ENCODE measurements at regions not wholly inside any gene's neighbourhood (a gene's known extent, or its start where the extent isn't known, plus 50 kb on each side); places are given as distances from the start of the nearest gene placed in this dataset.
A peak's percentile ranks its signal among the peaks of the same experiment; 100 is the strongest.

DNA sequence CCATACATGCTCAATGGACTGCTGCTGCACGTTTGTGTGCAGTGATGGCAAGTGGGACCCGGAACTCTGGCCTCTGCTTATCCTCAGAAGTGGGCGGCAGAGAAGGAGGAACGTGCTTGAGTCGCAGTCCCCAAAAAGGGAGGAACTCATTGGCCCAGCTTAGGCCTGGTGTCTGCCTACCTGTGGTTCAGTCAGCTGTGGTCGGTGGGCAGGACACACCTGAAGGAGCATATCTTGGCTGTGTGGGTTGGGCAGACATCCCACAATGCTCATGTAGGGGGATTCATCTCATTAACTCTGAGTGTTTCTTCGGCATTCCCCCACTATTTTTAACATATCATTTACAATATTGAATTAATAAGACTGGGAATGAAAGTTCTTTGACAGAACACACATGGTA, 122.9 kb upstream of the IL12B start:
- no peaks in the 10 kb centered on the region for H3K9me3 ChIP-seq (ENCODE audit: low read depth)
- TF ChIP-seq EZH2 (IDR thresholded peaks at IDR 0.05; ENCODE audit: insufficient read depth, poor library complexity, severe bottlenecking) (no peak), EZH2phosphoT487 (IDR thresholded peaks at IDR 0.05; ENCODE audit: insufficient read depth, low read depth) (no peak)
- WGBS, 2 experiments (ENCODE audit: low coverage in 1 of 2, low lambda C conversion rate in 2 of 2, missing lambda C conversion rate in 2 of 2) = 81 to 98% methylated on average over 6 to 7 of the region's 7 CpGs
- no peak overlapping the region for H3K4me2 ChIP-seq (ENCODE audit: unreplicated experiment)
- H3K9ac ChIP-seq = no peak overlapping the region
- no peaks in the 10 kb centered on the region for H3K27me3 ChIP-seq (replicated peaks; ENCODE audit: insufficient read depth)
- H3K79me2 ChIP-seq (ENCODE audit: insufficient read depth) = no peaks in the 10 kb centered on the region
- DNase-seq = no peak
- in situ Hi-C loops (cut with MboI) = no loop called here
- no peak overlapping the region for H3K27ac ChIP-seq
- H3F3A ChIP-seq (ENCODE audit: insufficient read depth) = peaks cover 24% of the 10 kb centered on the region
- no peak overlapping the region for H3K4me3 ChIP-seq
- H2AFZ ChIP-seq = no peak overlapping the region
- H3K36me3 ChIP-seq (ENCODE audit: low read depth) = no peaks in the 10 kb centered on the region
- H3K4me1 ChIP-seq (ENCODE audit: insufficient read depth) = peaks cover 23% of the 10 kb centered on the region
- no peaks in the 10 kb centered on the region for H3K9me2 ChIP-seq (ENCODE audit: insufficient read depth)
- H4K20me1 ChIP-seq (ENCODE audit: insufficient read depth) = no peaks in the 10 kb centered on the region

GRCh38 chr5:159456261-159456660, 126.0 kb upstream of the IL12B start:
- TF ChIP-seq EZH2 (IDR thresholded peaks at IDR 0.05; ENCODE audit: insufficient read depth, poor library complexity, severe bottlenecking) (no peak), EZH2phosphoT487 (IDR thresholded peaks at IDR 0.05; ENCODE audit: insufficient read depth, low read depth) (no peak)
- in situ Hi-C loops (cut with MboI) = no loop called here

GRCh38 chr5:159456722-159457465, 126.6 kb upstream of the IL12B start:
- Histone ChIP-seq H3K36me3 (ENCODE audit: low read depth) (no peaks in the 10 kb centered on the region), H2AFZ (no peak overlapping the region), H3F3A (ENCODE audit: insufficient read depth) (peaks cover 13% of the 10 kb centered on the region), H3K27ac (no peak overlapping the region), H4K20me1 (ENCODE audit: insufficient read depth) (no peaks in the 10 kb centered on the region), H3K4me1 (ENCODE audit: insufficient read depth) (peaks cover 10% of the 10 kb centered on the region; the same call in 1 of the 2 replicates), H3K9me2 (ENCODE audit: insufficient read depth) (no peaks in the 10 kb centered on the region), H3K4me3 (no peak overlapping the region), H3K27me3 (replicated peaks; ENCODE audit: insufficient read depth) (no peaks in the 10 kb centered on the region), H3K79me2 (ENCODE audit: insufficient read depth) (no peaks in the 10 kb centered on the region), H3K4me2 (ENCODE audit: unreplicated experiment) (no peak overlapping the region), H3K9me3 (ENCODE audit: low read depth) (no peaks in the 10 kb centered on the region), H3K9ac (no peak overlapping the region)
- peak; percentile 69 for DNase-seq
- TF ChIP-seq EZH2phosphoT487 (IDR thresholded peaks at IDR 0.05; ENCODE audit: insufficient read depth, low read depth) (no peak), EZH2 (IDR thresholded peaks at IDR 0.05; ENCODE audit: insufficient read depth, poor library complexity, severe bottlenecking) (no peak)
- in situ Hi-C loops (cut with MboI) = no loop called here

More at GRCh38 chr5:159456261-159456660, 126.0 kb upstream of the IL12B start:
- Histone ChIP-seq H3K9me3 (ENCODE audit: low read depth) (no peaks in the 10 kb centered on the region), H3K9ac (no peak overlapping the region), H3K4me1 (ENCODE audit: insufficient read depth) (peaks cover 16% of the 10 kb centered on the region; the same call in 1 of the 2 replicates), H3K36me3 (ENCODE audit: low read depth) (no peaks in the 10 kb centered on the region), H2AFZ (no peak overlapping the region), H3F3A (ENCODE audit: insufficient read depth) (peaks cover 17% of the 10 kb centered on the region), H4K20me1 (ENCODE audit: insufficient read depth) (no peaks in the 10 kb centered on the region), H3K9me2 (ENCODE audit: insufficient read depth) (no peaks in the 10 kb centered on the region), H3K79me2 (ENCODE audit: insufficient read depth) (no peaks in the 10 kb centered on the region), H3K27ac (no peak overlapping the region), H3K27me3 (replicated peaks; ENCODE audit: insufficient read depth) (no peaks in the 10 kb centered on the region), H3K4me3 (no peak overlapping the region), H3K4me2 (ENCODE audit: unreplicated experiment) (no peak overlapping the region)
- DNase-seq = no peak
- WGBS, 2 experiments (ENCODE audit: low coverage in 1 of 2, low lambda C conversion rate in 2 of 2, missing lambda C conversion rate in 2 of 2) = 53 to 56% methylated on average over 2 of the region's 2 CpGs

GRCh38 chr5:159458217-159458711, 128.0 kb upstream of the IL12B start:
- no peak overlapping the region for H3K4me2 ChIP-seq (ENCODE audit: unreplicated experiment)
- H3K27me3 ChIP-seq (replicated peaks; ENCODE audit: insufficient read depth) = no peaks in the 10 kb centered on the region
- WGBS, 2 experiments (ENCODE audit: low coverage in 1 of 2, low lambda C conversion rate in 2 of 2, missing lambda C conversion rate in 2 of 2) = 76 to 81% methylated on average over 4 of the region's 4 CpGs
- H3K9me3 ChIP-seq (ENCODE audit: low read depth) = no peaks in the 10 kb centered on the region
- H3K4me3 ChIP-seq = no peak overlapping the region
- H3K4me1 ChIP-seq (ENCODE audit: insufficient read depth) = peaks cover 18% of the 10 kb centered on the region
- DNase-seq = no peak
- H3K79me2 ChIP-seq (ENCODE audit: insufficient read depth) = no peaks in the 10 kb centered on the region
- H3K9ac ChIP-seq = no peak overlapping the region
- no peak overlapping the region for H2AFZ ChIP-seq
- in situ Hi-C loops (cut with MboI) = no loop called here
- no peak overlapping the region for H3K27ac ChIP-seq
- H3K36me3 ChIP-seq (ENCODE audit: low read depth) = no peaks in the 10 kb centered on the region
- H3F3A ChIP-seq (ENCODE audit: insufficient read depth) = peaks cover 18% of the 10 kb centered on the region
- H3K9me2 ChIP-seq (ENCODE audit: insufficient read depth) = no peaks in the 10 kb centered on the region
- TF ChIP-seq EZH2phosphoT487 (IDR thresholded peaks at IDR 0.05; ENCODE audit: insufficient read depth, low read depth) (no peak), EZH2 (IDR thresholded peaks at IDR 0.05; ENCODE audit: insufficient read depth, poor library complexity, severe bottlenecking) (no peak)
- no peaks in the 10 kb centered on the region for H4K20me1 ChIP-seq (ENCODE audit: insufficient read depth)

Data from GM23248 (cell line).